ENCODE measurements at regions not wholly inside any gene's neighbourhood (a gene's known extent, or its start where the extent isn't known, plus 50 kb on each side); places are given as distances from the start of the nearest gene placed in this dataset.
"Not testable (repeated sequence)": the region's sequence is repeated elsewhere in the genome, so short reads cannot be mapped to it uniquely, and the experiment has no call there.

DNA sequence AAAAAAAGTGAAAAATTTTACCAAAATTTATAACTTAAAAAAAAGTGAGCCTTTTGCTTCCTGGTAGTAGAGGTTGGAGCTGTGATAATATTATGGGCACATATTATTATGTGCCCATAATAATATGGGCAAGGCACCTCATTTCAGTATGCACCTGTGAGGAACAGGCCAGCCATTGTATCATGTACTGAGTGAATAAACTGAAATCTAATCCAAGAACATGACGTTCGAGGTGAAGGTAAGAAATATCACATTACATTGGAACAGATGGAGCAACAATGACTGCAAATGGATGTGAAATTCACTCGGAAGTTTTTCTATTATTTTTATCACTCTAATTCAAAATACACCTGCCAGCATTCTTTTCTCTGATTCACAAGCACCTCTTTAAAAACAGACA, 216.0 kb downstream of the KLF6 start:
- H3K4me1 ChIP-seq (ENCODE audit: control insufficient read depth, insufficient read depth, low read length) = peaks cover 5% of the 10 kb centered on the region
- H3K36me3 ChIP-seq (ENCODE audit: control insufficient read depth, insufficient read depth, low read length) = no peaks in the 10 kb centered on the region
- H3K9me3 ChIP-seq (ENCODE audit: control insufficient read depth, low read length) = no peaks in the 10 kb centered on the region
- no peaks in the 10 kb centered on the region for H3K27me3 ChIP-seq (ENCODE audit: control insufficient read depth, insufficient read depth, low read length, poor library complexity, severe bottlenecking)
- H3K27ac ChIP-seq (ENCODE audit: insufficient read depth, low read depth, low read length, poor library complexity, severe bottlenecking) = no peak overlapping the region
- no peak overlapping the region for H3K4me3 ChIP-seq (ENCODE audit: insufficient read depth, low read depth, low read length)
- 86 to 97% methylated on average over 3 of the region's 3 CpGs for WGBS, 2 experiments

DNA sequence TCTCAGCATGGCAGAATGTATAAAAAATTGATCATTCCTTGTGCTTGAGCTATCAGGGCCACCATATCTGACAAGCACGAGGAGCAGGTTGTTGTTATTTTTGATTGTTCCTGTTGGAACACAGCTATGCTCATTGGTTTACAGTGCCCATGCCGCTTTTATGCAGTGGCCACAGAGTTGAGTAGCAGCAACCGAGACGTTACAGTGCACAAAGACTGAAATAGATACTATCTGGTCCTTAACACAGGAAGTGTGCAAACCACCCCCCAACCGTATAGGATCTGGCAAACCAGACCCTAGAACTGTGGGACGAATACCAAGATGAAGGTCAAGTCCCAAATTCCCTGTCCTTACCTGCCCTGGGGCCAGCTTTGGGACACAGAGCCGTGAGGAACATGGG, 216.6 kb downstream of the KLF6 start:
- WGBS, 2 experiments = 94% methylated on average over 7 of the region's 7 CpGs
- Histone ChIP-seq H3K9me3 (ENCODE audit: control insufficient read depth, low read length) (no peaks in the 10 kb centered on the region), H3K36me3 (ENCODE audit: control insufficient read depth, insufficient read depth, low read length) (no peaks in the 10 kb centered on the region), H3K4me3 (ENCODE audit: insufficient read depth, low read depth, low read length) (no peak overlapping the region), H3K27me3 (ENCODE audit: control insufficient read depth, insufficient read depth, low read length, poor library complexity, severe bottlenecking) (no peaks in the 10 kb centered on the region), H3K27ac (ENCODE audit: insufficient read depth, low read depth, low read length, poor library complexity, severe bottlenecking) (no peak overlapping the region), H3K4me1 (ENCODE audit: control insufficient read depth, insufficient read depth, low read length) (peaks cover 5% of the 10 kb centered on the region)

DNA sequence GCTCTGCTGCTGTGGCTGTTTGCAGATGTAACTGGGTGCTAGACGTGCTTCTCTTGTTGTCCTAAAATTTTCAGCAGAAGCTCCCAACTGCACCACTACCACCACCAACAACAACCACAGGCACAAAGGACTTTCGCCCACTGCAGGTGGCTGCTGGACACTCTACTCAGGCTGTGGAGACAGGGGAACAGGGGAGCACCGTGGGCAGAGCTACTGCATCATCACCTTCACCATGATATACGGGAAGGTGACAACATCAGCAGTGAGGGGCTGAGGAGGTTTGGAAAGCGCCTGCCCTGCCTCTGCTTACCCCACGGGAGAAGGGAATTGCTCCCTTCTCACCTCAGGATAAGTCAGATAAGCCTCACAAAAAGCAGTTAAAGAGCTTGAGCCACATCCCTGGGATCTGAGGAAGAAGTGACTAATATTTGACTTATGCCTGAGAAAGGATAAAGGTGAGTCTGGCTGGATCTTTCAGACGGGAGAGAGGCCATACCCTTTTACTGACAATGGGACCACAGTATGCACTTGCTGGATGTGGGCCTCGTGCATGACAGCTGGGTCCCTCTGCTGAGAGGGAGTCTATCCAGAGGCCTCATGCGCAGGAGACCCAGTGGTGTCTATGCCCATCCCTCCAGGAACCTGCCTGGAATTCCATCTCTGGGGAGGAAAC, 217.6 kb downstream of the KLF6 start:
- Histone ChIP-seq H3K27me3 (ENCODE audit: control insufficient read depth, insufficient read depth, low read length, poor library complexity, severe bottlenecking) (no peaks in the 10 kb centered on the region), H3K9me3 (ENCODE audit: control insufficient read depth, low read length) (no peaks in the 10 kb centered on the region), H3K36me3 (ENCODE audit: control insufficient read depth, insufficient read depth, low read length) (no peaks in the 10 kb centered on the region), H3K27ac (ENCODE audit: insufficient read depth, low read depth, low read length, poor library complexity, severe bottlenecking) (no peak overlapping the region), H3K4me1 (ENCODE audit: control insufficient read depth, insufficient read depth, low read length) (peaks cover 5% of the 10 kb centered on the region), H3K4me3 (ENCODE audit: insufficient read depth, low read depth, low read length) (no peak overlapping the region)
- 91 to 93% methylated on average over 9 of the region's 9 CpGs for WGBS, 2 experiments

DNA sequence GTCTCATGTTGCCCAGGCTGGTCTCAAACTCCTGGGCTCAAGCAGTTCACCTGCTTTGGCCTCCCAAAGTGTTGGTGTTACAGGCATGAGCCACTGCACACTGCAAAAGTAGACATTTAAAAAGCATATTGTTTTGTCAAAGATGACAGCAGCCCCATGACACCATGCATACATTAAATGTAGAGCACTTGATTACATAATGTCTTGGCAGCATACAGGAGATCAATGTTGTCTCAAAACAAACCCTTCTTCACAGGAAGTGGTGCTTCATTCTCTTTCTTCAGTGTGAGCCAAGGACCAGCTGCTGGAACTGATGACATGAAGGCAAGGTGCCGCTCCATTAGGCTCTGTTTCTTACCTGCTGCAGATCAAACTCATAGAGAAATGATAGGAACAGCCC, 218.4 kb downstream of the KLF6 start:
- Histone ChIP-seq H3K27me3 (ENCODE audit: control insufficient read depth, insufficient read depth, low read length, poor library complexity, severe bottlenecking) (no peaks in the 10 kb centered on the region), H3K4me1 (ENCODE audit: control insufficient read depth, insufficient read depth, low read length) (peaks cover 5% of the 10 kb centered on the region), H3K4me3 (ENCODE audit: insufficient read depth, low read depth, low read length) (no peak overlapping the region), H3K27ac (ENCODE audit: insufficient read depth, low read depth, low read length, poor library complexity, severe bottlenecking) (no peak overlapping the region), H3K36me3 (ENCODE audit: control insufficient read depth, insufficient read depth, low read length) (no peaks in the 10 kb centered on the region), H3K9me3 (ENCODE audit: control insufficient read depth, low read length) (no peaks in the 10 kb centered on the region)
- 90 to 100% methylated on average over 1 of the region's 1 CpG for WGBS, 2 experiments

DNA sequence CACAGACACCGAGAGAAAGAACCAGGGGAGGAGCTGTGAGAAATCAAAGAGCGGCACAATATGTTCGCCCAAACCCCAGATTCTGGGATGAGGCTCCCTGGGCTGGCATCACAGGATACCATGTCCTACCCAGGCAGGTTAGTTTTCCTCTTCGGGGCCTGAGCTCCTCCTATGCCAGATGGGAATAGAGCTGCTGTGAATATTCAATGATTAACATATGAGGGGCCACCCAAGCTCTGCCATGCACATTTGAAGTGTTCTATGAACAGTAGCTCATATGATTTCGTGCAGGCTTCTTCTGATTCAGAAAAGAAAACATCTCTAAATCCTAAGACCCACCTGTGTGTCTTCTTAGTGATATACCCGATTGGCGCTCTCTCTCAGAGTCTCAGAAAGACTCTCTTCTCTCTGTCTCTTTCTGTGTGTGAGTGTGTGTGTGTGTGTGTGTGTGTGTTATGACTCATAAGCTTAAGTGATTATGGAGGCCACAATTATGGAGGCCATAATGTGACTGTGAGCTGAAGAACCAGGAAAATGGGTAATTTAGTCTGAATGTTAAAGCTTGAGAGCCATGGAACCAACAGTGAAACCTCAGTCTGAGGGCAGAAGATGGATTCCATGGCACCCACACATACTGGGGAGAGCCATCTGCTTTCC, 220.5 kb downstream of the KLF6 start:
- H3K27me3 ChIP-seq (ENCODE audit: control insufficient read depth, insufficient read depth, low read length, poor library complexity, severe bottlenecking) = no peaks in the 10 kb centered on the region
- no peaks in the 10 kb centered on the region for H3K36me3 ChIP-seq (ENCODE audit: control insufficient read depth, insufficient read depth, low read length)
- no peaks in the 10 kb centered on the region for H3K4me1 ChIP-seq (ENCODE audit: control insufficient read depth, insufficient read depth, low read length)
- no peaks in the 10 kb centered on the region for H3K9me3 ChIP-seq (ENCODE audit: control insufficient read depth, low read length)
- no peak overlapping the region for H3K4me3 ChIP-seq (ENCODE audit: insufficient read depth, low read depth, low read length)
- H3K27ac ChIP-seq (ENCODE audit: insufficient read depth, low read depth, low read length, poor library complexity, severe bottlenecking) = no peak overlapping the region
- WGBS, 2 experiments = 95 to 96% methylated on average over 7 of the region's 7 CpGs

DNA sequence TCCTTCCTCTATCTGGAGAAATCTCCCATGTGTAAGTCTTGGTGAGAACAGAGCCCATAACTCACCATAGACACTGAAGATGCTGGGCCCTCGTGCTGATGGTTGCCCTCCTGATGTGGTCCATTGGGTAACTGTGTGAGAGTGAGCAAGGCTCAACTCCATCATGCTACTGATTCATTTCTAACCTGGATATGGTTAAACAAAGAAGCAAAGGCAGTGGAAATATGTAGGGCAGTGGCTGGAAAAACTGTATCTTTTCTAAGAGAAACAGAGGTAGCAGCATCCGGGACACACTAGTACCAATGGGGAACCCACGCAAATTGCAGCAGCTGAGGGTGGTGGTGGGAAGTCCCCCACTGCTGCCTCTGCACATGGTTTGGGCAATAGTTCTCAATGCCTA, 221.7 kb downstream of the KLF6 start:
- no peak overlapping the region for H3K27ac ChIP-seq (ENCODE audit: insufficient read depth, low read depth, low read length, poor library complexity, severe bottlenecking)
- H3K4me1 ChIP-seq (ENCODE audit: control insufficient read depth, insufficient read depth, low read length) = no peaks in the 10 kb centered on the region
- H3K27me3 ChIP-seq (ENCODE audit: control insufficient read depth, insufficient read depth, low read length, poor library complexity, severe bottlenecking) = no peaks in the 10 kb centered on the region
- H3K4me3 ChIP-seq (ENCODE audit: insufficient read depth, low read depth, low read length) = no peak overlapping the region
- 93 to 97% methylated on average over 3 of the region's 3 CpGs for WGBS, 2 experiments
- H3K36me3 ChIP-seq (ENCODE audit: control insufficient read depth, insufficient read depth, low read length) = no peaks in the 10 kb centered on the region
- no peaks in the 10 kb centered on the region for H3K9me3 ChIP-seq (ENCODE audit: control insufficient read depth, low read length)

DNA sequence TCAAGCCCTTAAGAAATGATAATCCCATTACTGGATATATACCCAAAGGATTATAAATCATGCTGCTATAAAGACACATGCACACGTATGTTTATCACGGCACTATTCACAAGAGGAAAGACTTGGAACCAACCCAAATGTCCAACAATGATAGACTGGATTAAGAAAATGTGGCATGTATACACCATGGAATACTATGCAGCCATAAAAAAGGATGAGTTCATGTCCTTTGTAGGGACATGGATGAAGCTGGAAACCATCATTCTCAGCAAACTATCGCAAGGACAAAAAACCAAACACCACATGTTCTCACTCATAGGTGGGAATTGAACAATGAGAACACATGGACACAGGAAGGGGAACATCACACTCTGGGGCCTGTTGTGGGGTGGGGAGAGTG, 224.4 kb downstream of the KLF6 start:
- H3K4me1 ChIP-seq (ENCODE audit: control insufficient read depth, insufficient read depth, low read length); H3K27me3 ChIP-seq (ENCODE audit: control insufficient read depth, insufficient read depth, low read length, poor library complexity, severe bottlenecking); H3K4me3 ChIP-seq (ENCODE audit: insufficient read depth, low read depth, low read length); H3K27ac ChIP-seq (ENCODE audit: insufficient read depth, low read depth, low read length, poor library complexity, severe bottlenecking); H3K36me3 ChIP-seq (ENCODE audit: control insufficient read depth, insufficient read depth, low read length); H3K9me3 ChIP-seq (ENCODE audit: control insufficient read depth, low read length): not testable (repeated sequence)
- 100% methylated on average over 2 of the region's 3 CpGs for WGBS, 2 experiments

DNA sequence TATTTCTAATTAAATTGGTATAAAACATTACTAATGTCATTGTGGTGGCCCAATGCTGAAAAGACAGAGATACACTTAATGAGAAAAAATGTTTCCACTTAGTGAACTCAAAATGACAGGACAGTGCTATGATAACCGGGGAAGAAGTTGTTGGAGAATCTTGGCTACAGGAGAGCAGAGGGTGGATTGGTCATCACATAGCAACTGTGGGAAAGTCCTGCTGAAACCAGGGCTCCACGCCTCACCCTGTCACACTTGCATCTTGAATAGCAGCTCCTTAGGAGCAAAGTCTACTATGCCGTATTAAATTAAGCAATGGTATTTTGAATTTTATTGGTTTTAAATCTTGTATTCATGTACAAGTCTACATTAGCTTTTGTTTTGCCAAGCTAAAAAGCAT, 225.5 kb downstream of the KLF6 start:
- Histone ChIP-seq H3K4me1 (ENCODE audit: control insufficient read depth, insufficient read depth, low read length) (no peaks in the 10 kb centered on the region), H3K27ac (ENCODE audit: insufficient read depth, low read depth, low read length, poor library complexity, severe bottlenecking) (no peak overlapping the region), H3K4me3 (ENCODE audit: insufficient read depth, low read depth, low read length) (no peak overlapping the region), H3K36me3 (ENCODE audit: control insufficient read depth, insufficient read depth, low read length) (no peaks in the 10 kb centered on the region), H3K27me3 (ENCODE audit: control insufficient read depth, insufficient read depth, low read length, poor library complexity, severe bottlenecking) (no peaks in the 10 kb centered on the region), H3K9me3 (ENCODE audit: control insufficient read depth, low read length) (no peaks in the 10 kb centered on the region)
- 91 to 99% methylated on average over 3 of the region's 3 CpGs for WGBS, 2 experiments

DNA sequence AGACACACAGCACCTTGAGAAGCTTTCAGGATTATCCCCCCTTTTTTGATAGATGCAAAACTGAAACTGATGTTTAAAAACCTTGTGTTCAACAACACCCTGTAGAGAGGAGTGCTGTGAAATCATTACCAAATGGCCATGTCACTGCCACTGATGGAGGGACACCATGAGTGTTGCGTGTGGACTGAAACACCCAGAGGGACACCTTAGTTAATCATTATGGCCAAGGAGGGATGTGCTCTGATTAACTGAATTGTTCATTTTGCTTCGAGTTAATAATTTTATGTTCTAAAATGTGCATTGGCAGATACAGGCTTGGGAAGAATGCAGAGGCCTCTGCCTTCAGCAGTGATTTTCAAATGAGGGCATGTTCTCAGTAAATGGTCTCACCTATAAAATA, 226.0 kb downstream of the KLF6 start:
- Histone ChIP-seq H3K4me3 (ENCODE audit: insufficient read depth, low read depth, low read length) (no peak overlapping the region), H3K27me3 (ENCODE audit: control insufficient read depth, insufficient read depth, low read length, poor library complexity, severe bottlenecking) (no peaks in the 10 kb centered on the region), H3K9me3 (ENCODE audit: control insufficient read depth, low read length) (no peaks in the 10 kb centered on the region), H3K36me3 (ENCODE audit: control insufficient read depth, insufficient read depth, low read length) (no peaks in the 10 kb centered on the region), H3K27ac (ENCODE audit: insufficient read depth, low read depth, low read length, poor library complexity, severe bottlenecking) (no peak overlapping the region), H3K4me1 (ENCODE audit: control insufficient read depth, insufficient read depth, low read length) (no peaks in the 10 kb centered on the region)
- 96 to 99% methylated on average over 2 of the region's 2 CpGs for WGBS, 2 experiments

DNA sequence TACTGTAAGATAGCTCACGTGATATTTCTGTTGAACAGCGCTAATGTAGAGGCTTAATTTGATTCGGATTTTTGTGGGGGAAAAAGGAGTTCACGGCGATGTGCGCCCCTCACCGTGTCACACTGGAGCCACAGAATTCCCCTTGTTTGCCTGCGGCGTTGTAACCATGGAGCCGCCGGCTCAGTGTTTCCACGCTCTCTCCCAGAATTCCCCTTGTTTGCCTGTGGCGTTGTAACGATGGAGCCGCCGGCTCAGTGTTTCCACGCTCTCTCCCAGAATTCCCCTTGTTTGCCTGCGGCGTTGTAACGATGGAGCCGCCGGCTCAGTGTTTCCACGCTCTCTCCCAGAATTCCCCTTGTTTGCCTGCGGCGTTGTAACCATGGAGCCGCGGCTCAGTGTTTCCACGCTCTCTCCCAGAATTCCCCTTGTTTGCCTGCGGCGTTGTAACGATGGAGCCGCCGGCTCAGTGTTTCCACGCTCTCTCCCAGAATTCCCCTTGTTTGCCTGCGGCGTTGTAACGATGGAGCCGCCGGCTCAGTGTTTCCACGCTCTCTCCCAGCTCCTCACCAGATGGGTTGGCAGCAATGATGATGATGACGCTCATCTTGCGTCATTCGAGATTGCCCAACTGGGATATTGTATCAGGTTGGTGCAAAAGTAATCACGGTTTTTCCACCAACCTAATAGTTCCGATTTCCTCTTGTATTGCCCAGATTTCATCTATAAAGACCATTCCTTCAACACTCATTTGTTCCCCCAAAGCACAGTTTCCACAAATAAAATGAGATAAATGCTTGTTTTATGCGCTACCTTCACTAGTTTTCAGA, 228.6 kb downstream of the KLF6 start:
- H3K4me3 ChIP-seq (ENCODE audit: insufficient read depth, low read depth, low read length); H3K27me3 ChIP-seq (ENCODE audit: control insufficient read depth, insufficient read depth, low read length, poor library complexity, severe bottlenecking); H3K9me3 ChIP-seq (ENCODE audit: control insufficient read depth, low read length); H3K4me1 ChIP-seq (ENCODE audit: control insufficient read depth, insufficient read depth, low read length); H3K36me3 ChIP-seq (ENCODE audit: control insufficient read depth, insufficient read depth, low read length); H3K27ac ChIP-seq (ENCODE audit: insufficient read depth, low read depth, low read length, poor library complexity, severe bottlenecking): not testable (repeated sequence)
- 93 to 95% methylated on average over 37 to 46 of the region's 46 CpGs for WGBS, 2 experiments

Data from ectodermal cell (in vitro differentiated cells).